Nephron (organoid): ENCODE measurements at regions not wholly inside any gene's neighbourhood (a gene's known extent, or its start where the extent isn't known, plus 50 kb on each side); places are given as distances from the start of the nearest gene placed in this dataset.

Source experiments
- H3K27ac Mint-ChIP-seq, 3 experiments: 2 replicates each; pipeline ENCODE4 v1.8.0; 2020; ENCODE audit warnings: mixed read lengths in 3 of 3, mild to moderate bottlenecking in 2 of 3, moderate library complexity in 1 of 3
- H3K27me3 Mint-ChIP-seq: 2 replicates; pipeline ENCODE4 v1.8.0; 2021; ENCODE audit warnings: low read depth, mild to moderate bottlenecking, moderate library complexity, mixed read lengths
- H3K36me3 Mint-ChIP-seq: 2 replicates; pipeline ENCODE4 v1.8.0; 2020; ENCODE audit warnings: low read depth, mixed read lengths
- H3K4me1 Mint-ChIP-seq: 2 replicates; pipeline ENCODE4 v1.8.0; 2020; ENCODE audit warnings: mixed read lengths
- H3K4me3 Mint-ChIP-seq, 3 experiments: 2 replicates each; pipeline ENCODE4 v1.8.0; 2020; ENCODE audit warnings: mild to moderate bottlenecking in 3 of 3, mixed read lengths in 3 of 3, moderate library complexity in 2 of 3
- H3K9me3 Mint-ChIP-seq: 2 replicates; pipeline ENCODE4 v1.8.0; 2020; ENCODE audit warnings: mixed read lengths
- TF ChIP-seq, protein P1 (sequence below), 3 experiments: fragments of 200-600 bp; sonication (generic); IDR thresholded peaks; one replicate each; pipeline ENCODE4 v1.5.0; 2021; ENCODE audit warnings: antibody characterized with exemption in 3 of 3; ENCODE audit not compliant: unreplicated experiment in 3 of 3

GRCh38 chr2:134152045-134153010 is 101.5 kb upstream of the MGAT5 start:
- no peak overlapping the region for H3K27ac Mint-ChIP-seq
- H3K36me3 Mint-ChIP-seq = peaks cover 29% of the 10 kb centered on the region
- peaks cover 33% of the 10 kb centered on the region for H3K4me1 Mint-ChIP-seq
- no peaks in the 10 kb centered on the region for H3K9me3 Mint-ChIP-seq
- H3K27me3 Mint-ChIP-seq = peaks cover 4% of the 10 kb centered on the region
- TF ChIP-seq, protein P1, sequence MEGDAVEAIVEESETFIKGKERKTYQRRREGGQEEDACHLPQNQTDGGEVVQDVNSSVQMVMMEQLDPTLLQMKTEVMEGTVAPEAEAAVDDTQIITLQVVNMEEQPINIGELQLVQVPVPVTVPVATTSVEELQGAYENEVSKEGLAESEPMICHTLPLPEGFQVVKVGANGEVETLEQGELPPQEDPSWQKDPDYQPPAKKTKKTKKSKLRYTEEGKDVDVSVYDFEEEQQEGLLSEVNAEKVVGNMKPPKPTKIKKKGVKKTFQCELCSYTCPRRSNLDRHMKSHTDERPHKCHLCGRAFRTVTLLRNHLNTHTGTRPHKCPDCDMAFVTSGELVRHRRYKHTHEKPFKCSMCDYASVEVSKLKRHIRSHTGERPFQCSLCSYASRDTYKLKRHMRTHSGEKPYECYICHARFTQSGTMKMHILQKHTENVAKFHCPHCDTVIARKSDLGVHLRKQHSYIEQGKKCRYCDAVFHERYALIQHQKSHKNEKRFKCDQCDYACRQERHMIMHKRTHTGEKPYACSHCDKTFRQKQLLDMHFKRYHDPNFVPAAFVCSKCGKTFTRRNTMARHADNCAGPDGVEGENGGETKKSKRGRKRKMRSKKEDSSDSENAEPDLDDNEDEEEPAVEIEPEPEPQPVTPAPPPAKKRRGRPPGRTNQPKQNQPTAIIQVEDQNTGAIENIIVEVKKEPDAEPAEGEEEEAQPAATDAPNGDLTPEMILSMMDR (IDR thresholded peaks at IDR 0.05; ENCODE audit: unreplicated experiment in 3 of 3) = no peak
- H3K4me3 Mint-ChIP-seq = no peak overlapping the region

DNA sequence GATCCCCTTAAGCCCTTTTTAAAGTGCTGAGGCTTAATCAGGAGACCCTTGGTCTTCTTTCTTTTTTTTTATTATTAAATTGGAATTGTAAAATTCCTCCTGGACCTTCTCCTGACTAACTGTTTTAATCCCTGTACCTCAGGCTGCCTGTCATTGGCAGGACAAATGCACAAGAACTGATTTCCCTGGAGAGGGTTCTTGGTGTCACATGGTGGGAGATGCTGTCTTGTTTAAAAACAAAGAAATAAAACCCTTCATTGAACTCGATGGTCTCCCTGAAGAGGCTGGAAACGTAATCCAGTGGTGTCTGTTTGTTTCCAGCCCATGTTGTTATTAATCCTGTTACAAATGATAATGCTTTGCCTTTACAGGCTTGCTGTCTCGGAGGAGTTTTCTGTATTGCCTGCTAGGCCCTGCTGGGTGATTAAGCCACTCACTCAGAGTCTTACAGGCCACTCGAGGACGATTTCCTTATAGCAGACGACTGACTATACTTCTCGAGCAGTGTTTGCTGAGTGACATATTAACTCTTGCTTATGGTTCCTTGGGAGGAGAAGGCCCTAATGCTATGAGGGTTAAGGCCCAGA is 100.5 kb upstream of the MGAT5 start:
- TF ChIP-seq, protein P1 (IDR thresholded peaks at IDR 0.05; ENCODE audit: unreplicated experiment in 3 of 3) = no peak
- peaks cover 4% of the 10 kb centered on the region for H3K27me3 Mint-ChIP-seq
- H3K9me3 Mint-ChIP-seq = no peaks in the 10 kb centered on the region
- no peak overlapping the region for H3K4me3 Mint-ChIP-seq
- no peak overlapping the region for H3K27ac Mint-ChIP-seq
- peaks cover 29% of the 10 kb centered on the region for H3K36me3 Mint-ChIP-seq
- peaks cover 25% of the 10 kb centered on the region for H3K4me1 Mint-ChIP-seq

DNA sequence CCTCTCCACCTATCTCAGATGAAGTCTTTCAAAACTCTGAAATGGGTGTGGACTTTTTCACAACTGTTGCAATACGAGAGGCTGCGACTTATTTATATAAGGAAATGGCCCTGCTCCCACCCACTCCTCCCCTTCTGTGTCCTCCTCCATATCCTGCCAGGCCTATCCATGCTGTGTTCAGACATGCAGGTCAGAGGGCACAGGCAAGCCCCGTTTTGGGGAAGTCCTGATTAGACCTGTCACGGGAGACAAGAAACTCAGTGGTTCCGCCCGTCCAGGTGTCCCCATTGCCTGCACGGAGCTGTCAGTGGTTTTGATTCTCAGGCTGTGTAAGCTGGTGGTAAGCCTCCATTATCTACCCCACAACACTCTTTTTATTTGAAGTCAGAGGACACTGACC is 99.6 kb upstream of the MGAT5 start:
- Mint-ChIP-seq H3K36me3 (peaks cover 29% of the 10 kb centered on the region), H3K4me3 (no peak overlapping the region), H3K9me3 (no peaks in the 10 kb centered on the region), H3K27ac (no peak overlapping the region), H3K4me1 (peaks cover 30% of the 10 kb centered on the region), H3K27me3 (peaks cover 6% of the 10 kb centered on the region)
- TF ChIP-seq, protein P1 (IDR thresholded peaks at IDR 0.05; ENCODE audit: unreplicated experiment in 3 of 3) = no peak

- peaks cover 29% of the 10 kb centered on the region for H3K36me3 Mint-ChIP-seq
- no peak overlapping the region for H3K4me3 Mint-ChIP-seq
- H3K9me3 Mint-ChIP-seq = no peaks in the 10 kb centered on the region
- H3K27ac Mint-ChIP-seq = no peak overlapping the region
- TF ChIP-seq, protein P1 (IDR thresholded peaks at IDR 0.05; ENCODE audit: unreplicated experiment in 3 of 3) = no peak
- peaks cover 9% of the 10 kb centered on the region for H3K27me3 Mint-ChIP-seq
- H3K4me1 Mint-ChIP-seq = peaks cover 32% of the 10 kb centered on the region
Observed at GRCh38 chr2:134155134-134155533, 98.7 kb upstream of the MGAT5 start.

GRCh38 chr2:134158295-134158694 is 95.6 kb upstream of the MGAT5 start:
- Mint-ChIP-seq H3K9me3 (no peaks in the 10 kb centered on the region), H3K4me1 (peaks cover 48% of the 10 kb centered on the region), H3K36me3 (peaks cover 18% of the 10 kb centered on the region), H3K4me3 (no peak overlapping the region), H3K27me3 (peaks cover 4% of the 10 kb centered on the region), H3K27ac (no peak overlapping the region)
- TF ChIP-seq, protein P1 (IDR thresholded peaks at IDR 0.05; ENCODE audit: unreplicated experiment in 3 of 3) = no peak
